ENCODE measurements at regions not wholly inside any gene's neighbourhood (a gene's known extent, or its start where the extent isn't known, plus 50 kb on each side); places are given as distances from the start of the nearest gene placed in this dataset.

GRCh38 chr10:110434489-110435096 lies 63.1 kb upstream of the DUSP5 start:
- TF ChIP-seq ZNF331 (CRISPR knock-in tag; IDR thresholded peaks at IDR 0.05; ENCODE audit: low read depth) (no peak), JUNB (IDR thresholded peaks at IDR 0.05; ENCODE audit: unreplicated experiment) (no peak), EZH2 (IDR thresholded peaks at IDR 0.05; ENCODE audit: low read depth, unreplicated experiment) (no peak), POLR2AphosphoS5 (IDR thresholded peaks at IDR 0.05; ENCODE audit: low read depth) (no peak), NANOG (IDR thresholded peaks at IDR 0.05; ENCODE audit: borderline replicate concordance) (no peak)
- TF ChIP-seq, protein P1, sequence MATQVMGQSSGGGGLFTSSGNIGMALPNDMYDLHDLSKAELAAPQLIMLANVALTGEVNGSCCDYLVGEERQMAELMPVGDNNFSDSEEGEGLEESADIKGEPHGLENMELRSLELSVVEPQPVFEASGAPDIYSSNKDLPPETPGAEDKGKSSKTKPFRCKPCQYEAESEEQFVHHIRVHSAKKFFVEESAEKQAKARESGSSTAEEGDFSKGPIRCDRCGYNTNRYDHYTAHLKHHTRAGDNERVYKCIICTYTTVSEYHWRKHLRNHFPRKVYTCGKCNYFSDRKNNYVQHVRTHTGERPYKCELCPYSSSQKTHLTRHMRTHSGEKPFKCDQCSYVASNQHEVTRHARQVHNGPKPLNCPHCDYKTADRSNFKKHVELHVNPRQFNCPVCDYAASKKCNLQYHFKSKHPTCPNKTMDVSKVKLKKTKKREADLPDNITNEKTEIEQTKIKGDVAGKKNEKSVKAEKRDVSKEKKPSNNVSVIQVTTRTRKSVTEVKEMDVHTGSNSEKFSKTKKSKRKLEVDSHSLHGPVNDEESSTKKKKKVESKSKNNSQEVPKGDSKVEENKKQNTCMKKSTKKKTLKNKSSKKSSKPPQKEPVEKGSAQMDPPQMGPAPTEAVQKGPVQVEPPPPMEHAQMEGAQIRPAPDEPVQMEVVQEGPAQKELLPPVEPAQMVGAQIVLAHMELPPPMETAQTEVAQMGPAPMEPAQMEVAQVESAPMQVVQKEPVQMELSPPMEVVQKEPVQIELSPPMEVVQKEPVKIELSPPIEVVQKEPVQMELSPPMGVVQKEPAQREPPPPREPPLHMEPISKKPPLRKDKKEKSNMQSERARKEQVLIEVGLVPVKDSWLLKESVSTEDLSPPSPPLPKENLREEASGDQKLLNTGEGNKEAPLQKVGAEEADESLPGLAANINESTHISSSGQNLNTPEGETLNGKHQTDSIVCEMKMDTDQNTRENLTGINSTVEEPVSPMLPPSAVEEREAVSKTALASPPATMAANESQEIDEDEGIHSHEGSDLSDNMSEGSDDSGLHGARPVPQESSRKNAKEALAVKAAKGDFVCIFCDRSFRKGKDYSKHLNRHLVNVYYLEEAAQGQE (IDR thresholded peaks at IDR 0.05; ENCODE audit: unreplicated experiment) = no peak
- ATAC-seq (no peak), DNase-seq (ENCODE audit: low spot score) (no peak)
- H3K4me3 ChIP-seq = no peak overlapping the region
- no peak overlapping the region for H3K27ac ChIP-seq (ENCODE audit: low read depth)
- no peaks in the 10 kb centered on the region for H3F3A ChIP-seq (replicated peaks; ENCODE audit: low read depth)
- H4K20me1 ChIP-seq (replicated peaks; ENCODE audit: insufficient read depth) = no peaks in the 10 kb centered on the region
- no peak overlapping the region for H3K4me2 ChIP-seq
- H3K4me1 Mint-ChIP-seq = peaks cover 9% of the 10 kb centered on the region
- peaks cover 1% of the 10 kb centered on the region for H3K27me3 Mint-ChIP-seq (ENCODE audit: insufficient read depth, low read depth, poor library complexity)
- no peaks in the 10 kb centered on the region for H3K36me3 Mint-ChIP-seq (ENCODE audit: low read depth)
- H3K27ac Mint-ChIP-seq = no peak overlapping the region
- no peaks in the 10 kb centered on the region for H3K27me3 ChIP-seq (ENCODE audit: insufficient read depth)
- H2AFZ ChIP-seq = no peak overlapping the region
- H3K79me2 ChIP-seq (replicated peaks; ENCODE audit: insufficient read depth) = no peaks in the 10 kb centered on the region
- no peaks in the 10 kb centered on the region for H3K4me1 ChIP-seq (ENCODE audit: insufficient read depth)
- H3K36me3 ChIP-seq (ENCODE audit: insufficient read depth) = no peaks in the 10 kb centered on the region
- no peaks in the 10 kb centered on the region for H3K9me2 ChIP-seq (ENCODE audit: insufficient read depth)
- no peak overlapping the region for H3K4me3 Mint-ChIP-seq
- no peaks in the 10 kb centered on the region for H3K9me3 Mint-ChIP-seq

DNA sequence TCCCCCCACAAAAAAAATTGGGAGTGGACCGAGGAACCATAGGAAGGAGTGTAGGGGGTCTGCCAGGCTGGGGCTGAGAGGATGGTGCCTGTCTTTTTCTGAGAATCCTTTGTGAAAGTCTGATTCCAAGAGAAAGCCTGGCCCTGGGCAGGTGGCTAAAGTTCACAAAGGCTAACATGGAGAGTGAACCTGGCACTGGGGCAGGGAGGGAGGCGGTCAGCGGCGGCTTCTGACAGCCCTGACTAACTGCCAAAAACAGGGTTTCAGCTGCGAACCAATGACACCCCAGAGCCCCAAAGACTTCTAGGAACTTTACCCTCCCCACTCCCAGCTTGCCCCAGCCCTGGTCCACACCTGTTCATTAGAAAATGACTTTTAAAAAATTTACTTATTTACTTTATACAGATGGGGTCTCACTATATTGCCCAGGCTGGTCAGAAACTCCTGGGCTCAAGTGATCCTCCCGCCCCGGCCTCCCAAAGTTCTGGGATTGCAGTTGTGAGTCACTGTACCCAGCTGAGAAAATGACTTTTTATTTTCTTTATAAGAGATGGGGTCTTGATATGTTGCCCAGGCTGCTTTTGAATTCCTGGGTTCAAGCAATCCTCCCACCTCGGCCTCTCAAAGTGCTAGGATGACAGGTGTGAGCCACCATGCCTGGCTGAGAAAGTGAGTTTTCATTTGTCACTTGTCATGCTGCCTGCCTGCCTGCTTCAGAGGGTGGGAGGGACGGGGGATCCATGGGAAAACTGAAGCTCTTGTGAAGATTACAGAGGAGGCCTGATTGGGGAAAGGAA lies 61.0 kb upstream of the DUSP5 start:
- TF ChIP-seq POLR2AphosphoS5 (IDR thresholded peaks at IDR 0.05; ENCODE audit: low read depth) (no peak), ZNF462 (CRISPR knock-in tag; IDR thresholded peaks at IDR 0.05) (no peak), STAT1 (IDR thresholded peaks at IDR 0.05; ENCODE audit: unreplicated experiment) (no peak)
- H3K4me1 Mint-ChIP-seq = peaks cover 9% of the 10 kb centered on the region
- DNase-seq (ENCODE audit: low spot score) (no peak), ATAC-seq (no peak)
- H3K4me2 ChIP-seq = no peak overlapping the region
- H3K4me3 ChIP-seq = no peak overlapping the region
- H3K27ac Mint-ChIP-seq = no peak overlapping the region
- H3K36me3 ChIP-seq (ENCODE audit: insufficient read depth) = no peaks in the 10 kb centered on the region
- H3K9me2 ChIP-seq (ENCODE audit: insufficient read depth) = no peaks in the 10 kb centered on the region
- H3K27ac ChIP-seq (ENCODE audit: low read depth) = no peak overlapping the region
- peaks cover 4% of the 10 kb centered on the region for H3K27me3 Mint-ChIP-seq (ENCODE audit: insufficient read depth, low read depth, poor library complexity)
- H3K27me3 ChIP-seq (ENCODE audit: insufficient read depth) = no peaks in the 10 kb centered on the region
- no peaks in the 10 kb centered on the region for H3F3A ChIP-seq (replicated peaks; ENCODE audit: low read depth)
- H4K20me1 ChIP-seq (replicated peaks; ENCODE audit: insufficient read depth) = no peaks in the 10 kb centered on the region
- no peaks in the 10 kb centered on the region for H3K36me3 Mint-ChIP-seq (ENCODE audit: low read depth)
- H3K79me2 ChIP-seq (replicated peaks; ENCODE audit: insufficient read depth) = no peaks in the 10 kb centered on the region
- no peak overlapping the region for H2AFZ ChIP-seq
- no peaks in the 10 kb centered on the region for H3K4me1 ChIP-seq (ENCODE audit: insufficient read depth)
- no peaks in the 10 kb centered on the region for H3K9me3 Mint-ChIP-seq
- H3K4me3 Mint-ChIP-seq = no peak overlapping the region

Data from GM23338 (cell line).